Hepatocyte (in vitro differentiated cells): ENCODE measurements at regions not wholly inside any gene's neighbourhood (a gene's known extent, or its start where the extent isn't known, plus 50 kb on each side); places are given as distances from the start of the nearest gene placed in this dataset.

Experiments
- DNase-seq: peaks from one replicate; pipeline ENCODE4 v3.0.0-alpha.2; 2016; ENCODE audit warnings: low spot score
- H2AFZ ChIP-seq: fragments of 200-600 bp; sonication (generic); 2 replicates; pipeline ENCODE4 v1.6.0; 2016; ENCODE audit warnings: antibody characterized with exemption, mild to moderate bottlenecking
- H3K27ac ChIP-seq: fragments of 200-600 bp; sonication (generic); 2 replicates; pipeline ENCODE4 v1.5.1; 2016; ENCODE audit warnings: mild to moderate bottlenecking
- H3K27me3 ChIP-seq: fragments of 200-600 bp; sonication (generic); 2 replicates; pipeline ENCODE4 v1.6.1; 2016
- H3K36me3 ChIP-seq: fragments of 200-600 bp; sonication (generic); replicated peaks from 2 replicates; pipeline ENCODE4 v1.5.1; 2016; ENCODE audit warnings: low read depth; ENCODE audit not compliant: insufficient read depth
- H3K4me1 ChIP-seq: fragments of 200-600 bp; sonication (generic); 2 replicates; pipeline ENCODE4 v1.5.1; 2016; ENCODE audit warnings: mild to moderate bottlenecking, moderate library complexity; ENCODE audit not compliant: insufficient read depth
- H3K4me2 ChIP-seq: fragments of 200-600 bp; sonication (generic); 2 replicates; pipeline ENCODE4 v1.6.0; 2016
- H3K4me3 ChIP-seq: fragments of 200-600 bp; sonication (generic); 2 replicates; pipeline ENCODE4 v1.5.1; 2016; ENCODE audit warnings: mild to moderate bottlenecking
- H3K79me2 ChIP-seq: fragments of 200-600 bp; sonication (generic); 2 replicates; pipeline ENCODE4 v1.6.0; 2017; ENCODE audit warnings: mild to moderate bottlenecking
- H3K9me2 ChIP-seq: fragments of 200-600 bp; sonication (generic); replicated peaks from 2 replicates; pipeline ENCODE4 v1.6.0; 2017; ENCODE audit warnings: mild to moderate bottlenecking; ENCODE audit not compliant: insufficient read depth
- H3K9me3 ChIP-seq: fragments of 200-600 bp; sonication (generic); 2 replicates; pipeline ENCODE4 v1.5.1; 2016; ENCODE audit warnings: low read depth, mild to moderate bottlenecking
- H4K20me1 ChIP-seq: fragments of 200-600 bp; sonication (generic); 2 replicates; pipeline ENCODE4 v1.6.0; 2016; ENCODE audit warnings: mild to moderate bottlenecking; ENCODE audit not compliant: insufficient read depth, poor library complexity, severe bottlenecking
- CTCF ChIP-seq: fragments of 200-600 bp; sonication (generic); IDR thresholded peaks from 2 replicates; pipeline ENCODE4 v1.5.1; 2016; ENCODE audit warnings: antibody characterized with exemption, mild to moderate bottlenecking; ENCODE audit not compliant: poor library complexity
- EZH2 ChIP-seq: fragments of 200-600 bp; sonication (generic); IDR thresholded peaks from 2 replicates; pipeline ENCODE4 v1.6.1; 2016; ENCODE audit warnings: antibody characterized with exemption, mild to moderate bottlenecking, borderline replicate concordance
- EZH2phosphoT487 ChIP-seq: fragments of 200-600 bp; sonication (generic); IDR thresholded peaks from one replicate; pipeline ENCODE4 v1.6.1; 2018; ENCODE audit warnings: antibody characterized with exemption, mild to moderate bottlenecking, low read depth, moderate library complexity; ENCODE audit not compliant: unreplicated experiment, severe bottlenecking
- WGBS: methylation state at CpG from one replicate; pipeline ENCODE4 v1.1.6; 2016; ENCODE audit warnings: low lambda C conversion rate; ENCODE audit errors: missing lambda C conversion rate; 5-methylcytosine and 5-hydroxymethylcytosine counted together

- TF ChIP-seq CTCF (no peak), EZH2 (no peak), EZH2phosphoT487 (no peak)
- WGBS, result 95% methylated on average over 12 of the region's 12 CpGs
These were observed 227.9 kb downstream of the IRF8 start for GRCh38 chr16:86126891-86127290.

DNA sequence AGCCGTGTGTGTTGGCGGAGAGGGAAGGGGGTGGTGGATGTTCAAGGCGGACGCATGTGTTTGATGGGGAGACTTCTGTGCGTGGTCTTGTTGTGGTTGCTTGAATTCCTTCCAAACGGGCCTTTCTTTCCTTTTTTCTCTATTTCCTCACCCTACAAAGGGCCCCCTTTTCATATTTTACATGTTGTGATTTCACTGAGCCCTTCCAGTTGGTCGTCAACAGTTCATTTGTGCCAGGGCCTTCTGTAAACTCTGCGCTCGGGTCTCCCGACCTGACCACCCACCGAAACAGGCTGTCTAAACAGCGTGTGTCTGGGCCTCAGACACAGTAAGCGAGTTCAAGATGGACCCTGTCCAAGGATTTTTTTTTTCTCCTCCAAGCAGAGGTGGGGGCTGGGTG lies 228.4 kb downstream of the IRF8 start:
- no peaks in the 10 kb centered on the region for H3K27me3 ChIP-seq
- H3K4me2 ChIP-seq, result no peak overlapping the region
- H3K4me1 ChIP-seq, result peaks cover 19% of the 10 kb centered on the region
- no peak overlapping the region for H3K4me3 ChIP-seq
- H3K79me2 ChIP-seq, result no peaks in the 10 kb centered on the region
- DNase-seq, result no peak
- peak overlapping the region; percentile 40 for H3K27ac ChIP-seq
- 78% methylated on average over 13 of the region's 13 CpGs for WGBS
- no peaks in the 10 kb centered on the region for H4K20me1 ChIP-seq
- H3K9me3 ChIP-seq, result no peaks in the 10 kb centered on the region
- no peaks in the 10 kb centered on the region for H3K9me2 ChIP-seq
- TF ChIP-seq EZH2 (no peak), EZH2phosphoT487 (no peak), CTCF (no peak)
- H3K36me3 ChIP-seq, result no peaks in the 10 kb centered on the region
- no peak overlapping the region for H2AFZ ChIP-seq

More at GRCh38 chr16:86126891-86127290, 227.9 kb downstream of the IRF8 start:
- H3K27me3 ChIP-seq, result no peaks in the 10 kb centered on the region
- H3K9me2 ChIP-seq, result no peaks in the 10 kb centered on the region
- no peak overlapping the region for H2AFZ ChIP-seq
- peaks cover 19% of the 10 kb centered on the region for H3K4me1 ChIP-seq
- peak overlapping the region; percentile 40 for H3K27ac ChIP-seq
- H4K20me1 ChIP-seq, result no peaks in the 10 kb centered on the region
- H3K4me3 ChIP-seq, result no peak overlapping the region
- no peak for DNase-seq
- no peak overlapping the region for H3K4me2 ChIP-seq
- no peaks in the 10 kb centered on the region for H3K36me3 ChIP-seq
- H3K9me3 ChIP-seq, result no peaks in the 10 kb centered on the region
- no peaks in the 10 kb centered on the region for H3K79me2 ChIP-seq

GRCh38 chr16:86128246-86128645 lies 229.3 kb downstream of the IRF8 start:
- 92% methylated on average over 9 of the region's 9 CpGs for WGBS

More at GRCh38 chr16:86128246-86128645, 229.3 kb downstream of the IRF8 start:
- Histone ChIP-seq H3K79me2 (no peaks in the 10 kb centered on the region), H3K4me1 (peaks cover 19% of the 10 kb centered on the region), H3K9me2 (no peaks in the 10 kb centered on the region), H3K36me3 (no peaks in the 10 kb centered on the region), H4K20me1 (no peaks in the 10 kb centered on the region), H3K4me3 (no peak overlapping the region), H3K27ac (no peak overlapping the region), H2AFZ (no peak overlapping the region), H3K27me3 (no peaks in the 10 kb centered on the region), H3K4me2 (no peak overlapping the region), H3K9me3 (no peaks in the 10 kb centered on the region)
- no peak for DNase-seq
- TF ChIP-seq EZH2 (no peak), EZH2phosphoT487 (no peak), CTCF (no peak)
